ENCODE measurements at regions not wholly inside any gene's neighbourhood (a gene's known extent, or its start where the extent isn't known, plus 50 kb on each side); places are given as distances from the start of the nearest gene placed in this dataset.
"Not testable (repeated sequence)": the region's sequence is repeated elsewhere in the genome, so short reads cannot be mapped to it uniquely, and the experiment has no call there.

DNA sequence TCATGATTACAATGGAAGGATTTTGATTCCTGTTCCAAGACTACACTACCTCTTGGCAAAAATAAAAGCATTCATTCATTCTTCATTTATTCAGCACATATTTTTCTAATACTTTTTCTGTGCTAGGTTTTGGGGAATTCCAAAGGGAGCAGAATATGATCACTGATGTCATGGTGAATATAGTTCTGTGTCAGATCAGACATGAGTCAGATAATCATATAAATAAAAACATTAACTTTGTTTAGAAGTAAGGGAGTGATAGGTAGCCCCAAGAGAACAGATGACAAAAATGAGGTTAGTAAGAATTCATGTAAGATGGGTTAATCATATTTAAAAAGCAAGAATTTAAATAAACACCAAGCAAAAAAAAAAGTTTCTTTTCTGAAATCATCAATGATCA lies 94.1 kb upstream of the RANBP6 start:
- Histone ChIP-seq H3K4me3 (ENCODE audit: low read length in 3 of 3) (no peak overlapping the region), H3K4me1 (ENCODE audit: control insufficient read depth in 3 of 3, insufficient read depth in 3 of 3, low read length in 3 of 3) (peaks cover 5 to 8% (median 6%) of the 10 kb centered on the region in 3 donors), H3K9ac (ENCODE audit: low read depth in 1 of 3, low read length in 3 of 3) (no peak overlapping the region), H3K36me3 (ENCODE audit: control insufficient read depth in 3 of 3, insufficient read depth in 3 of 3, low read length in 3 of 3) (no peaks in the 10 kb centered on the region), H3K9me3 (ENCODE audit: control insufficient read depth in 3 of 3, low read length in 3 of 3) (no peaks in the 10 kb centered on the region), H3K27ac (ENCODE audit: low read depth, low read length) (no peak overlapping the region), H3K27me3 (ENCODE audit: control insufficient read depth in 3 of 3, insufficient read depth in 3 of 3, low read length in 3 of 3) (no peaks in the 10 kb centered on the region)

DNA sequence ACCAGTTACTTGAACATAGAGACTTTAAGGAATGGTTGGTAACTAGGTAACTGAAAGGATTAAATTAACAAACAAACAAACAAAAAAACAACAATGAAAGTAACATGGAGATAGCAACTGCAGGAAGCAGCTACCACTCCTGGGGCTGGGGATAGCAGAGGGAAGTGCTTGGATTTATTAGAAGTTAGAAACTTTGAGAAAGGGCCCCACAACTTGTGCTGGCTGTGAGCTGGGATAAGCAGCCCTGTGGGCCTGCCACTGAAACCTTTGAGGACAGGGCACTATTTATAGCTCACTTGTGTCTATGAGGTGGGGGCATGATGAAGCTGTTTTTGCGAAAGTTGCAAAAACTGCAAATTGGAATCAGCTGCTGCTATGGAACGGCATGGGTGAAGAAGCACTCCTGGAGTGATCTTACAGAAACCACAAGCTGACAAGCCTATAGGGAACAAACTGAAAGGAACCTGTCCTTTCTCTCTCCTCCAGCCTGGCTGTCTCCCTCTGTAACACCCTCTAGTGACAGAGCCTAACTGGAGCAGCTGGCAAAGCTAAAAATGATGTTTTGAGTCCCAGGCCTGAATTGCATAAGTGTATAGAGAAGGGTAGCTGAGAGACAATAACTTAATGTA lies 91.4 kb upstream of the RANBP6 start:
- Histone ChIP-seq H3K27ac (ENCODE audit: low read depth, low read length) (peak overlapping the region; percentile 71), H3K36me3 (ENCODE audit: control insufficient read depth in 3 of 3, insufficient read depth in 3 of 3, low read length in 3 of 3) (no peaks in the 10 kb centered on the region), H3K9ac (ENCODE audit: low read depth in 1 of 3, low read length in 3 of 3) (peak overlapping the region; percentile 25 to 47 (median 34)), H3K9me3 (ENCODE audit: control insufficient read depth in 3 of 3, low read length in 3 of 3) (no peaks in the 10 kb centered on the region), H3K27me3 (ENCODE audit: control insufficient read depth in 3 of 3, insufficient read depth in 3 of 3, low read length in 3 of 3) (no peaks in the 10 kb centered on the region), H3K4me3 (ENCODE audit: low read length in 3 of 3) (peak overlapping the region; percentile 8 to 53 (median 45)), H3K4me1 (ENCODE audit: control insufficient read depth in 3 of 3, insufficient read depth in 3 of 3, low read length in 3 of 3) (peaks cover 5 to 8% (median 6%) of the 10 kb centered on the region in 3 donors)

DNA sequence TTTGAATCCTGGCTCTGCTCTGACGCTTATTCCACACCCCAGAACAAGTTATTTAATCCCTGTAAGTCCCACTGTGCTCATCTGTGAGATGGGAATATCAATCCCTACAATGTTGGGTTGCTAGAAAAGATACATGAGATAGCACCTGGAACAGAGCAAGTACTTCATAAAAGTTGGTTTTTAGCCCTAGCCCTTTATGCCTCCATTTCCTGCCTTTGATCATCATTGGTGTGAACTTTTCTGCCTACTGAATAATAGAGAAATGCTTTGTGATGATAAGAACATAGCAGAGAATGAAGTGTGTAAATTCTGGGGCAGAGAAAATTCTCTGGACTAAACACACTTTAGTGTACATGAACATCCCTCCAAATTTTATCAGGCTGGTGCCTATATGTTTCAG lies 90.3 kb upstream of the RANBP6 start:
- no peak overlapping the region for H3K9ac ChIP-seq (ENCODE audit: low read depth in 1 of 3, low read length in 3 of 3)
- H3K4me3 ChIP-seq (ENCODE audit: low read length in 3 of 3): no peak overlapping the region
- no peaks in the 10 kb centered on the region for H3K9me3 ChIP-seq (ENCODE audit: control insufficient read depth in 3 of 3, low read length in 3 of 3)
- no peaks in the 10 kb centered on the region for H3K27me3 ChIP-seq (ENCODE audit: control insufficient read depth in 3 of 3, insufficient read depth in 3 of 3, low read length in 3 of 3)
- no peak overlapping the region for H3K27ac ChIP-seq (ENCODE audit: low read depth, low read length)
- no peaks in the 10 kb centered on the region for H3K36me3 ChIP-seq (ENCODE audit: control insufficient read depth in 3 of 3, insufficient read depth in 3 of 3, low read length in 3 of 3)
- H3K4me1 ChIP-seq (ENCODE audit: control insufficient read depth in 3 of 3, insufficient read depth in 3 of 3, low read length in 3 of 3): peaks cover 5 to 8% (median 6%) of the 10 kb centered on the region in 3 donors

DNA sequence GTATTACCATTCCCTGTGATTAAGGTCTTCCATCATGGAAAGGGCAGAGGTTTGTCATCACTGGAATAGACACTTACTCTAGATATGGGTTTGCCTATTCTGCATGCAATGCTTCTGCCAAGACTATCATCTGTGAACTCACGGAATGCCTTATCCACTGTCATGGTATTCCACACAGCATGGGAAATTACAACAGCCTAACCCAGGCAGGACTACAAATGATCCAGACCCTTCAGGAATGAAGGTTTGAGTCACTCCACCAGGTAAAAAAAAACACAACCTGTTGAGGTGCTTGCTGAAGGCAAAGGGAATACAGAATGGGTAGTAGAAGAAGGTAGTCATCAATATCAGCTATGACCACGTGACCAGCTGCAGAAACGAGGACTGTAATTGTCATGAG lies 89.0 kb upstream of the RANBP6 start:
- not testable (repeated sequence) for H3K4me1 ChIP-seq (ENCODE audit: control insufficient read depth in 3 of 3, insufficient read depth in 3 of 3, low read length in 3 of 3); H3K27ac ChIP-seq (ENCODE audit: low read depth, low read length); H3K27me3 ChIP-seq (ENCODE audit: control insufficient read depth in 3 of 3, insufficient read depth in 3 of 3, low read length in 3 of 3); H3K9me3 ChIP-seq (ENCODE audit: control insufficient read depth in 3 of 3, low read length in 3 of 3); H3K4me3 ChIP-seq (ENCODE audit: low read length in 3 of 3); H3K9ac ChIP-seq (ENCODE audit: low read depth in 1 of 3, low read length in 3 of 3); H3K36me3 ChIP-seq (ENCODE audit: control insufficient read depth in 3 of 3, insufficient read depth in 3 of 3, low read length in 3 of 3)

DNA sequence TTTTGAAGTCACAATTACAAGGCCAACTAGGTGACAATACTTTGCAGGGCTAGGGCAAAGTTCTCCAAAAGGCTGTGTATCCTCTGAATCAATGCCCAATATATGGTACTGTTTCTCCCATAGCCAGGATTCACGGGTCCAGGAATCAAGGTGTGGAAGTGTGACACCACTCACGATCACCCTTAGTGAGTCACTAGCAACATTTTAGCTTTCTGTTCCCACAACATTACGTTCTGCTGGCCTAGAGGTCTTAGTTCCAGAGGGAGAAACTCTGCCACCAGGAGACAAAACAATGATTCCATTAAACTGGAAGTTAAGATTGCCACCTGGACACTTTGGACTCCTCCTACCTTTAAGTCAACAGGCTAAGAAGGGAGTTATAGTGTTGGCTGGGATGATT lies 88.5 kb upstream of the RANBP6 start:
- H3K27ac ChIP-seq (ENCODE audit: low read depth, low read length); H3K9me3 ChIP-seq (ENCODE audit: control insufficient read depth in 3 of 3, low read length in 3 of 3); H3K36me3 ChIP-seq (ENCODE audit: control insufficient read depth in 3 of 3, insufficient read depth in 3 of 3, low read length in 3 of 3); H3K27me3 ChIP-seq (ENCODE audit: control insufficient read depth in 3 of 3, insufficient read depth in 3 of 3, low read length in 3 of 3); H3K9ac ChIP-seq (ENCODE audit: low read depth in 1 of 3, low read length in 3 of 3); H3K4me1 ChIP-seq (ENCODE audit: control insufficient read depth in 3 of 3, insufficient read depth in 3 of 3, low read length in 3 of 3); H3K4me3 ChIP-seq (ENCODE audit: low read length in 3 of 3): not testable (repeated sequence)

DNA sequence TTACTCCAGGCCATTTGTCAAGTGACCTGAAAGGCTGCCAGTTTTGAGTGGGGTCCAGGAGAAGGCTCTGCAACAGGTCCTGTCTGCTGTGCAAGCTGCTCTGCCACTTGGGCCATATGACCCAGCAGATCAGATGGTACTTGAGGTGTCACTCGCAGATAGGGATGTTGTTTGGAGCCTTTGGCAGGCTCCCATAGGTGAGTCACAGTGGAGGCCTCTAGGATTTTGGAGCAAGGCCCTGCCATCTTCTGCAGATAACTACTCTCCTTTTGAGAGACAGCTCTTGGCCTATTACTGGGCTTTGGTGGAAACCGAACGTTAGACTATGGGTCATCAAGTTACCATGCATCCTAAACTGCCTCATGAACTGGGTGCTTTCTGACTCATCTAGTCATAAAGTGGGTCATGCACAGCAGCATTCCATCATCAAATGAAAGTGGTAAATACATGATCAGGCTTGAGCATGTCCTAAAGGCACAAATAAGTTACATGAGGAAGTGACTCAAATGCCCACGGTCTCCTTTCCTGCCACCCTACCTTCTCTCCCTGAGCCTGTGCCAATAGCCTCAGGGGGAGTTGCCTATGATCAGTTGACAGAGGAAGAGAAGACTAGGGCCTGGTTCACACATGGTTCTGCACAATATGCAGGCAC lies 87.0 kb upstream of the RANBP6 start:
- H3K27me3 ChIP-seq (ENCODE audit: control insufficient read depth in 3 of 3, insufficient read depth in 3 of 3, low read length in 3 of 3); H3K36me3 ChIP-seq (ENCODE audit: control insufficient read depth in 3 of 3, insufficient read depth in 3 of 3, low read length in 3 of 3); H3K4me3 ChIP-seq (ENCODE audit: low read length in 3 of 3); H3K4me1 ChIP-seq (ENCODE audit: control insufficient read depth in 3 of 3, insufficient read depth in 3 of 3, low read length in 3 of 3); H3K9ac ChIP-seq (ENCODE audit: low read depth in 1 of 3, low read length in 3 of 3); H3K9me3 ChIP-seq (ENCODE audit: control insufficient read depth in 3 of 3, low read length in 3 of 3); H3K27ac ChIP-seq (ENCODE audit: low read depth, low read length): not testable (repeated sequence)

DNA sequence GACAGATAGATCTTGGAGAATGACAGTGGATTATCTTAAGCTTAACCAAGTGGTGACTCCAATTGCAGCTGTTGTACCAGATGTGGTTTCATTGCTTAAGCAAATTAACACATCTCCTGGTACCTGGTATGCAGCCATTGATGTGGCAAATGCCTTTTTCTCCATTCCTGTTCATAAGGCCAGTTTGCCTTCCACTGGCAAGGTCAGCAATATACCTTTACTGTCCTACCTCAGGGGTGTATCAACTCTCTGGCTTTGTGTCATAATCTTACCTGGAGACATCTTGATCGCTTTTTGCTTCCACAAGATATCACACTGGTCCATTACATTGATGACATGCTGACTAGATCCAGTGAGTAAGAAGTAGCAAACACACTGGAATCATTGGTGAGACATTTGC lies 86.3 kb upstream of the RANBP6 start:
- H3K27me3 ChIP-seq (ENCODE audit: control insufficient read depth in 3 of 3, insufficient read depth in 3 of 3, low read length in 3 of 3); H3K4me1 ChIP-seq (ENCODE audit: control insufficient read depth in 3 of 3, insufficient read depth in 3 of 3, low read length in 3 of 3): not testable (repeated sequence)

DNA sequence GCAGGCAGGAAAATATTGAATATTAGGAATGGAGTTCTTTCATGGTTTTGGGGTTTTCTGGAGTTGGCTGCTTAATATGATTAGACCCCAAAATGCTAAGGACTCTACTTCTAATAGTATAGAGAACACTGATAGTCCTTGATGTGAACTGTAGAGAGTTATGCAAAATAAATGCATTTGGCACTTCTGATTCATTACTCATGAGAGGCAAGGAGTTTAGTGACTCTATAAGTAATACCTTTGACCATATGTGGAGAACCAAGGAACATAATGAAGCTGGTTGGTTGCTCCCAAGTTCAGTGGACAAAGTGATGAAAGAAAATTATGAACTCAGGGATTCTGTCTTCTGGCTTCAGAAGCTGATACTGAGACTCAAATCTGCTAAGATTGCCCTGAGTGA lies 83.9 kb upstream of the RANBP6 start:
- not testable (repeated sequence) for H3K27me3 ChIP-seq (ENCODE audit: control insufficient read depth in 3 of 3, insufficient read depth in 3 of 3, low read length in 3 of 3); H3K27ac ChIP-seq (ENCODE audit: low read depth, low read length); H3K9ac ChIP-seq (ENCODE audit: low read depth in 1 of 3, low read length in 3 of 3); H3K4me3 ChIP-seq (ENCODE audit: low read length in 3 of 3); H3K9me3 ChIP-seq (ENCODE audit: control insufficient read depth in 3 of 3, low read length in 3 of 3); H3K36me3 ChIP-seq (ENCODE audit: control insufficient read depth in 3 of 3, insufficient read depth in 3 of 3, low read length in 3 of 3); H3K4me1 ChIP-seq (ENCODE audit: control insufficient read depth in 3 of 3, insufficient read depth in 3 of 3, low read length in 3 of 3)

More for the DNA sequence above, 86.3 kb upstream of the RANBP6 start:
- H3K9ac ChIP-seq (ENCODE audit: low read depth in 1 of 3, low read length in 3 of 3); H3K4me3 ChIP-seq (ENCODE audit: low read length in 3 of 3); H3K36me3 ChIP-seq (ENCODE audit: control insufficient read depth in 3 of 3, insufficient read depth in 3 of 3, low read length in 3 of 3); H3K27ac ChIP-seq (ENCODE audit: low read depth, low read length); H3K9me3 ChIP-seq (ENCODE audit: control insufficient read depth in 3 of 3, low read length in 3 of 3): not testable (repeated sequence)

DNA sequence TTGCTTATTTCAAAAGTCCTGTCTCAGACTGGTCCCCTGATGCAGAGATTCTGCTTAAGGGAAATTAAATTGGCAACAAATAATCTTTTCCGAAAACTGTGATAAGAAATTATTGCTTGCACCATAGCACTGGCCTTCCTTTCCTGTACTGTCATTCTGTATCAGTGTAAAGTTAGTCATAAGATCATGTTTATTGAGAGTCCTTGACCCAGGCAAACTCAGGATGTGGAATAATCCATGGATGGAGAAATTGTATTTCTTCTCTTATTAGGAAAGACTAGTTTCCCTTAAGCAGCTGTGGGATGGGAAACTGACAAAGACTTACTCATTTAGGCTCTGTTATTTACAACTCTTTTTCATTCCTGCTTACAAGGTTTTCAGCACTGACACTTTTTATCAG lies 83.0 kb upstream of the RANBP6 start:
- H3K27ac ChIP-seq (ENCODE audit: low read depth, low read length): no peak overlapping the region
- H3K9ac ChIP-seq (ENCODE audit: low read depth in 1 of 3, low read length in 3 of 3): no peak overlapping the region
- no peaks in the 10 kb centered on the region for H3K36me3 ChIP-seq (ENCODE audit: control insufficient read depth in 3 of 3, insufficient read depth in 3 of 3, low read length in 3 of 3)
- no peaks in the 10 kb centered on the region for H3K27me3 ChIP-seq (ENCODE audit: control insufficient read depth in 3 of 3, insufficient read depth in 3 of 3, low read length in 3 of 3)
- H3K9me3 ChIP-seq (ENCODE audit: control insufficient read depth in 3 of 3, low read length in 3 of 3): no peaks in the 10 kb centered on the region
- H3K4me3 ChIP-seq (ENCODE audit: low read length in 3 of 3): no peak overlapping the region
- no peaks in the 10 kb centered on the region for H3K4me1 ChIP-seq (ENCODE audit: control insufficient read depth in 3 of 3, insufficient read depth in 3 of 3, low read length in 3 of 3)

DNA sequence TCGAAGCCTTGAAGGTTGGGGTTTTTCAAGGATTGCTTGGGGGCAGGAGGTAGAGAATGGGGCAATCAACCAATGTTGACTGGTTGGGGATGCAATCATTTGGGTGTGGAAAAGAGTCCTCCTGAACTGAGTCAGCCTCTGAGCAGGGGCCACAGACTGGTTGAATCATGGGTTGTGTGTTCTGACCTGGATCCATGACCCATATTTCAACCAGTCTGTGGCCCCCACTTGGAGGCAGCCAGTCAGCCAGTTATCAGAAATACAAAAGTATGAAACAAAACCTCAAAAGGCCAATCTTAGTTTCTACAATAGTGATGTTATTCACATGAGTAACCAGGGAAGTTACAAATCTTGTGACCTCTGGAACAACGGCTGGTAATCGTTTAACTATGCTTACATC lies 81.4 kb upstream of the RANBP6 start:
- no peaks in the 10 kb centered on the region for H3K9me3 ChIP-seq (ENCODE audit: control insufficient read depth in 3 of 3, low read length in 3 of 3)
- H3K9ac ChIP-seq (ENCODE audit: low read depth in 1 of 3, low read length in 3 of 3): no peak overlapping the region
- no peaks in the 10 kb centered on the region for H3K27me3 ChIP-seq (ENCODE audit: control insufficient read depth in 3 of 3, insufficient read depth in 3 of 3, low read length in 3 of 3)
- no peaks in the 10 kb centered on the region for H3K4me1 ChIP-seq (ENCODE audit: control insufficient read depth in 3 of 3, insufficient read depth in 3 of 3, low read length in 3 of 3)
- H3K4me3 ChIP-seq (ENCODE audit: low read length in 3 of 3): no peak overlapping the region
- H3K36me3 ChIP-seq (ENCODE audit: control insufficient read depth in 3 of 3, insufficient read depth in 3 of 3, low read length in 3 of 3): no peaks in the 10 kb centered on the region
- no peak overlapping the region for H3K27ac ChIP-seq (ENCODE audit: low read depth, low read length)
